Memory B cell (primary cell): ENCODE measurements at regions not wholly inside any gene's neighbourhood (a gene's known extent, or its start where the extent isn't known, plus 50 kb on each side); places are given as distances from the start of the nearest gene placed in this dataset.
"Not testable (repeated sequence)": the region's sequence is repeated elsewhere in the genome, so short reads cannot be mapped to it uniquely, and the experiment has no call there.

Experiments
- ATAC-seq: fragments of 150-1000 bp; cut with Tn5 transposase; 2 replicates; pipeline ENCODE4 v1.10.0; 2021; ENCODE audit warnings: low read depth, mild to moderate bottlenecking, moderate library complexity
- DNase-seq, 2 donors: peaks; one replicate each; pipeline ENCODE4 v3.0.0; 2022; ENCODE audit warnings: low spot score in 2 of 2
- H3K27ac Mint-ChIP-seq: one replicate; pipeline ENCODE4 v1.8.0; 2022; ENCODE audit warnings: mild to moderate bottlenecking, moderate library complexity, mixed read lengths
- H3K27me3 Mint-ChIP-seq: one replicate; pipeline ENCODE4 v1.8.0; 2022; ENCODE audit warnings: mixed read lengths
- H3K36me3 Mint-ChIP-seq: one replicate; pipeline ENCODE4 v1.8.0; 2022; ENCODE audit warnings: mild to moderate bottlenecking, mixed read lengths
- H3K4me1 Mint-ChIP-seq: one replicate; pipeline ENCODE4 v1.8.0; 2022; ENCODE audit warnings: mixed read lengths
- H3K4me3 Mint-ChIP-seq: one replicate; pipeline ENCODE4 v1.8.0; 2022; ENCODE audit warnings: mild to moderate bottlenecking, moderate library complexity, mixed read lengths
- H3K9me3 Mint-ChIP-seq: one replicate; pipeline ENCODE4 v1.8.0; 2022; ENCODE audit warnings: mixed read lengths

DNA sequence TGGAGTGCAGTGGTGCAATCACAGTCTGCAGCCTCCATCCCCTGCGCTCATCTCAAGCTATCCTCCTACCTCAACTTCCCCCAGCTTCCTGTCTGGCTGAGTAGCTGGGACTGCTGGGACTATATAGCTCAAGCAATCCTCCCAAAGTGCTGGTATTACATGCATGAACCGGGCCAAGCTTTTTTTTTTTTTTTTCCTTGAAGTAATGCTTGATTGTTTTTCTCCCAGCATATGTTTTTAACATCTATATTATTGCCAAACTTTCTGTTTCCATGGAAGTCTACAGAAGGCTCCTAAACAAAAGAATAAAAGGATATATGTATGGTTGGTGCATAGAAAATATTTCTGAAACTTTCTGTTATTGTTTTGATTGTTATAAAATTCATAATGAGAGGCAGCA, 853.6 kb downstream of the KCNA4 start:
- Mint-ChIP-seq H3K27ac (no peak overlapping the region), H3K4me1 (no peaks in the 10 kb centered on the region), H3K4me3 (no peak overlapping the region), H3K27me3 (no peaks in the 10 kb centered on the region), H3K36me3 (no peaks in the 10 kb centered on the region), H3K9me3 (peaks cover 1% of the 10 kb centered on the region)
- DNase-seq (no peak), ATAC-seq (no peak)

DNA sequence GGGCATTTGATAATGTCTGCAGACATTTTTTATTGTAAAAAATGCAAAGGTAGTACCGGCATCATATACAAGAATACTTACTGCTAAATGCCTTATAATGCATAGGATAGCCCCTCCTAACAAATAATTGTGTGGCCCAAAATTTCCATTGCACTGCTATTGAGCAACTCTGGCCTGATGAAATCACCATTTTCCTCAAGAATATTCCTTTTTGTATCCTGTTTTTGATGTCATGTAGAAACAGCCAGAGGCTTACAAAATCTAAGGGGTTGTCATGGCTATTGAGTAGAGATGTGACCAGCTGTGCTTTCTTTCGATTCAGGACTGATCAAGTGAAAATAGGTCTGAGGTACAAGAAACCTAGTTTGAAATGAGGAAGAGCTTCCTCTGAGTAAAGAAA, 854.3 kb downstream of the KCNA4 start:
- Mint-ChIP-seq H3K27me3 (no peaks in the 10 kb centered on the region), H3K36me3 (no peaks in the 10 kb centered on the region), H3K27ac (no peak overlapping the region), H3K4me1 (no peaks in the 10 kb centered on the region), H3K9me3 (peaks cover 1% of the 10 kb centered on the region), H3K4me3 (no peak overlapping the region)
- ATAC-seq (no peak), DNase-seq (no peak)

DNA sequence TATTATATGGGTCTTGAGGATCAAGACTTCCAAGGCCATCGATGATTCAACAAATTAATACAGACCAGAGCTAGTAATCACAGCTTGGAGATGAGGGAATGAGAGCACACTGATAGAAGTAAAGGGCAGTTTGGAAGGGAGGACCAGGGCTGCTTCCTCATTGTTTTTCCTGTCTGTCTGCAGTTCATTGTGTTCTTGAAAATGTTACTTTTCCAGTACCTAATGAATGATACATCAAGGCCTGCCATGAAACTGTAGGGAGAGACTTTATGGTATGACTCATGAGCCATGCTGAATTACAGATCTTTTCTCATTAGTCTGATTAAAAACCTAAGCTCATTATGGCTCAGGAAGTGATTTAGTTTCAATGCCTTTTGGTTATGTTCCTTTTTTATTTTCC, 855.6 kb downstream of the KCNA4 start:
- Mint-ChIP-seq H3K9me3 (peaks cover 1% of the 10 kb centered on the region), H3K27me3 (no peaks in the 10 kb centered on the region), H3K4me3 (no peak overlapping the region), H3K36me3 (no peaks in the 10 kb centered on the region), H3K4me1 (no peaks in the 10 kb centered on the region), H3K27ac (no peak overlapping the region)
- ATAC-seq = no peak
- no peak for DNase-seq

DNA sequence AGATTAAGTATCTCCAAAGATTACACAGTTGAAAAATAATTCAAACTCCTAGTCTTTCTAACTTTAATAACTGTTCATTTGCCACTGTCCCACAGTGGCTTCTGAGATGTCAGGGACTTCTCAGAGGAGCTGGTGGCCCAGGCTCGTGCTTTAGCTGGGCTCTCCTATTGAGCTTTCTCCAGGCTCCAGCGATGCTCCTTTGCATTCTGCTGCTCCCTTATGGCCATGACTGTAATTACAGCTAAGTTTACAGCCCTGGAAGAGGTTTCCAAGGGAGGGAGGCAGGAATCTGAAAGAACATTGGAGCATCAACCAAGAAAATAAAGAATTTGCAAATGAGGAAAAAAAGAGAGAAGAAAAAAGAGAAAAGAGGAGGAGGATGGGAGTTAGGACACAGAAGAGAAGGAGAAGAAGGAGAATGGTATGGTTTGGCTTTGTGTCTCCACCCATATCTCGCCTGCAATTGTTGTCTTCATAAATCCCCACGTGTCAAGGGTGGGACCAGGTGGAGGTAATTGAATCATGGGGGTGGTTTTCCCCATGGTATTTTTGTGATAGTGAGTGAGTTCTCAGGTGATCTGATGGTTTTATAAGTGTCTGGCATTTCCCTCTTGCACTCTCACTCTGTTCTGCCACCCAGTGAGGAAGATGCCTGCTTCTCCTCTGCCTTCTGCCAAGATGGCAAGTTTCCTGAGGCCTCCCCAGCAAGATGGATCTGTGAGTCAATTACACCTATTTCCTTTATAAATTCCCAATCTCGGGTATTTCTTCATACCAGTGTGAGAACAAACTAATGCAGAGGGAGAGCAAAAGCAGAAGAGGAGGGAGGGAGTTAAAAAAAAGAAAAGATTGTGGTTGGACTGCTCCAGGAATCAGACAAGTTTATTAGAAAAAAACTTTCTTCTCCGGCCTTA, 857.0 kb downstream of the KCNA4 start:
- H3K4me1 Mint-ChIP-seq = no peaks in the 10 kb centered on the region
- no peak overlapping the region for H3K27ac Mint-ChIP-seq
- DNase-seq = no peak

DNA sequence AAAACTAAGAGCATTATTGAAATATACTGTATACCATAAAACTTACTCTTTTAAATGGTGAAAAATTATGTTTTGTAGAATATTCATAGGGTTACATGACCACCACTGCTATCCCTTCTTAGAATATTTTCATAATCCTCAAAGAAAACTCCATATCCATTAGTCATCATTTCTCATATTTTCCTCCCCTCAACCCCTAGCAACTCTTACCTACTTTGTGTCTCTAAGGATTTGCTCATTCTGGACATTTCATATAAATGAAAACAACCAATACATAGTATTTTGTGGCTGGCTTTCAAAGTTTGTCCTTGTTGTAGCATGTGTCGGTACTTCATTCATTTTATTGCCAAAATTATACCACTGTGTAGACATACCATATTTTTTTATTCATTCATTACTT, 863.8 kb downstream of the KCNA4 start:
- Mint-ChIP-seq H3K9me3 (no peaks in the 10 kb centered on the region), H3K27ac (no peak overlapping the region), H3K4me3 (no peak overlapping the region), H3K4me1 (no peaks in the 10 kb centered on the region), H3K36me3 (no peaks in the 10 kb centered on the region), H3K27me3 (no peaks in the 10 kb centered on the region)
- ATAC-seq = no peak
- DNase-seq = no peak

More for the DNA sequence above, 857.0 kb downstream of the KCNA4 start:
- no peak for ATAC-seq
- Mint-ChIP-seq H3K27me3 (no peaks in the 10 kb centered on the region), H3K4me3 (no peak overlapping the region), H3K9me3 (peaks cover 1% of the 10 kb centered on the region), H3K36me3 (no peaks in the 10 kb centered on the region)

DNA sequence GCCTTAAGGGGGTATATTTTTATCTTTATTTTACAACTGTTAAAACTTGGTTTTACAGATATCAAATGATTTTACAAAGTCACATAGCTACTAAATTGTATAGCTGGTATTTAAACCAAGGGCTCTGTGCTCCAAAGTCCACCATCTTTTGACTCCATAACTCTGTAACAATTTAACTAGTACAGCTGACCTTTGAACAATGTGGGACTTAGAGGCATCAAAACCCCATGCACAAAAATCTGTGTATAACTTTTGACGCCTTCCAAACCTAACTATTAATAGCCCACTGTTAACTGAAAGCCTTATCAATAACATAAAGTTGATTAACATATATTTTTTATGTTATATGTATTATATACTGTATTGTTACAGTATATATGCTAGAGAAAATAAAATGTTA, 874.3 kb downstream of the KCNA4 start:
- not testable (repeated sequence) for ATAC-seq, H3K36me3 Mint-ChIP-seq, H3K4me3 Mint-ChIP-seq, H3K27me3 Mint-ChIP-seq, H3K4me1 Mint-ChIP-seq, DNase-seq, H3K27ac Mint-ChIP-seq, H3K9me3 Mint-ChIP-seq

DNA sequence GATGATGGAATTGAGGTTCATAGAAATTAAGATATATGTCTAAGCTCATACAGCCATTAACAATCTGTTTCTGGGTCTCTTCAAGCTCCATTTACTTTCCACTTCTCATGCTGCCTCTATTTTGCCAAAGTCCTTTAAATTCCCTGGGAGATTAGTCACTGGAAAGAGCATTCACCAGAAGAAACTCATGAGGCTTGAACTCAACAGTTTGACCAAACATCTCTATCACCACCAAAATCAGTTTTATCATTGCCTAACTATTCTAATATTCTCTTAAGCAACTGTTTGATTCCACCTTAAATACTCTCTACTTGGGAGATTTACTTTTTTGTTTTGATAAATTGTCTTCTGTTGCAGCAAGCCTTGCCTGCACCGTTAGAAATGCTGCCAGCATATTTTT, 881.3 kb downstream of the KCNA4 start:
- Mint-ChIP-seq H3K27ac (no peak overlapping the region), H3K4me1 (no peaks in the 10 kb centered on the region), H3K9me3 (peaks cover 5% of the 10 kb centered on the region), H3K27me3 (no peaks in the 10 kb centered on the region), H3K36me3 (no peaks in the 10 kb centered on the region), H3K4me3 (no peak overlapping the region)
- DNase-seq (no peak), ATAC-seq (no peak)

DNA sequence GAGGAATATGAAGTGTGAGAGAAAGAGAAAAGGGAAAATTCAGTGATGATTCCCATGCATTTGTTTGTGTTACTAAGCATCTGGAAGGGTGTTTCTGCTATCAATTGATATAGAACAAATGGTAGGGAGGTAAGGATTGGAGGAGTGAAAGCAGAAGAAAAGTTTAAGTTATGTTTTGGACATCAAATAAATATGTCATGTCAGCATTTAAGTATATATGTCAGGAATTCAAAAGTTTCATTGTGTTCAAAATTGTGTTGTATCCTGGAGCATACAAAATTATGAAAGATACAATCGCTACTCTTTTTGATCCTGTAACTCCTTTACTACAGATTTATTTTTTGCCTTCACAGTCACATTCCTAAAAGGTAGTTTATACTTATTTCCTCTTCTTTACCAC, 885.8 kb downstream of the KCNA4 start:
- Mint-ChIP-seq H3K27ac (no peak overlapping the region), H3K27me3 (no peaks in the 10 kb centered on the region), H3K9me3 (peaks cover 3% of the 10 kb centered on the region), H3K36me3 (no peaks in the 10 kb centered on the region), H3K4me1 (no peaks in the 10 kb centered on the region), H3K4me3 (no peak overlapping the region)
- no peak for ATAC-seq
- no peak for DNase-seq

DNA sequence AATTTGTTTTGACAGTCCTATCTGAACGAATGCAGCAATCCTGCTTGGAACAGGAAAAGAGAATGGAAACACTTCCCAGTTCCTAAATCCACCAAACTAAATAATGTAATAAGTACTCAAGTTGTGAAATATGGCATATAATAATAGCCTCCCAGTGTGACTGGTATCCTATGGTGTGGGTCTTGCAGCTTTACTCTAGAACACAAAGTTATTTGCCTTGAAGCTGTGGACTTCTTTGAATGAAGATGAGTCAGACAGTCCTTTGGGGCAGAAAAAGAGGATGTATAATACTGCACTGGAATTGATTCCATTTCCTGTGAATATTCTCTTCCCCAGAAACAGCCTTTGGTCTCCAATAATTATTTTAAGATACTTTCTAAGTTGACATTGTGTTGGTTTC, 887.0 kb downstream of the KCNA4 start:
- ATAC-seq (no peak), DNase-seq (no peak)
- H3K9me3 Mint-ChIP-seq = peaks cover 6% of the 10 kb centered on the region
- no peaks in the 10 kb centered on the region for H3K27me3 Mint-ChIP-seq
- no peak overlapping the region for H3K4me3 Mint-ChIP-seq
- H3K4me1 Mint-ChIP-seq = no peaks in the 10 kb centered on the region
- no peaks in the 10 kb centered on the region for H3K36me3 Mint-ChIP-seq
- no peak overlapping the region for H3K27ac Mint-ChIP-seq

DNA sequence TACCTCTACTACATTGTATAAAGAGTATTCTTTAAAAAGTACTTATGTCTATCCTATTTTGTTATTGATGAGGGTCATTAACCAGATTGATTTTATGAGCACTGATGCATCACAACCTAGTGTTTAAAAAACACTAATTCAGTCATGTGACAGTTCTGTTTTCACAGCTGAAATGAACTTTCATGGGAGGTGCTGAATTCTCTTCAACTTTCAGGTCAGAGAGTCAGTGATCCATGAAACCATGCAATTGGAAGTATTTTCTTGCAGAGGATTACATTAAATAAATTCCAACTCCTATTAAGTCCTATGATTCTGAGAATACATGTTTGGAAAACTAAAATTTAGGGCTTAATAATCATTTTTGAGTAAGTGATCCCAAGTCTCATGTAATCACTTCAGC, 889.4 kb downstream of the KCNA4 start:
- H3K27me3 Mint-ChIP-seq = no peaks in the 10 kb centered on the region
- H3K4me3 Mint-ChIP-seq = no peak overlapping the region
- H3K9me3 Mint-ChIP-seq = peaks cover 6% of the 10 kb centered on the region
- DNase-seq (no peak), ATAC-seq (no peak)
- H3K27ac Mint-ChIP-seq = no peak overlapping the region
- no peaks in the 10 kb centered on the region for H3K36me3 Mint-ChIP-seq
- H3K4me1 Mint-ChIP-seq = no peaks in the 10 kb centered on the region

DNA sequence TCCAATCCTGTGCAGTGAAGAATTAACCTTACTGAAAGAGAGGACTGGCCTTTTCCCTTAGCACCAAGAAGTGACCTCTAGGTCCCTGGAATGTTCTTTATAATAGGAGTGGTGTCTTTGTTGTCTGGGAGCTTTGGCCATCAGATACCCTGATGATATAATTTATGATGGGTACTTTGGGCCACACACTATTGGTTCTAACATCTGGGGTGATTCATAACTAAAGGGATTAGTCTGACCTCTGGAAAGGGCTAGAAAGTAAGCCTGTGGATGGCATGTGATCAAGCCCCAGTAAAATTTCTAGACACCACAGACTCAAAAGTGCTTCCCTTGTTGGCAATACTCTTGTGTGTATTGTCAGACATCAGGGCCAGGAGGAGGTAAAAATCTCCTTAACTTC, 891.2 kb downstream of the KCNA4 start:
- peaks cover 5% of the 10 kb centered on the region for H3K9me3 Mint-ChIP-seq
- H3K27me3 Mint-ChIP-seq = no peaks in the 10 kb centered on the region
- no peak overlapping the region for H3K27ac Mint-ChIP-seq
- H3K4me3 Mint-ChIP-seq = no peak overlapping the region
- no peaks in the 10 kb centered on the region for H3K4me1 Mint-ChIP-seq
- no peaks in the 10 kb centered on the region for H3K36me3 Mint-ChIP-seq
- ATAC-seq = no peak
- no peak for DNase-seq

DNA sequence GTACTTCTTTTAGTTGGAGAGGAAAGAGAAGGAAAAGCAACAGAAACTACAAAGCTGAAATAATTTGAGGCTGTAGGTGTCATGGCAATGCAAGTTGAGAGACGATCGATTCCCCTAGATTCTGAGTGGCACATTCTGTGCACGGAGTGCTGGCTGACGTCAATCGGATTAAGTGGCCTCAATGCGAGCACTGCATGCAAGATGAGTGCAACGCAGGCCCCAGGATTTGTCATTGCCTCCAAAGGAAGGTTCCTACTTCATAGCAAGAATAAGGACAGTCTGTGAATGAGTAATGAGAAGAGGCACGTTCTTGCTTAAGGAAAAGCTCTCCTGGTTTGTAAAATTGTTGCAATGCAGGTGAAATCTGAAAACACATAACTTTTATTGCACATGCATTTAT, 892.4 kb downstream of the KCNA4 start:
- Mint-ChIP-seq H3K36me3 (no peaks in the 10 kb centered on the region), H3K27me3 (no peaks in the 10 kb centered on the region), H3K27ac (no peak overlapping the region), H3K4me3 (no peak overlapping the region), H3K4me1 (no peaks in the 10 kb centered on the region), H3K9me3 (peaks cover 5% of the 10 kb centered on the region)
- DNase-seq = no peak
- ATAC-seq = no peak

DNA sequence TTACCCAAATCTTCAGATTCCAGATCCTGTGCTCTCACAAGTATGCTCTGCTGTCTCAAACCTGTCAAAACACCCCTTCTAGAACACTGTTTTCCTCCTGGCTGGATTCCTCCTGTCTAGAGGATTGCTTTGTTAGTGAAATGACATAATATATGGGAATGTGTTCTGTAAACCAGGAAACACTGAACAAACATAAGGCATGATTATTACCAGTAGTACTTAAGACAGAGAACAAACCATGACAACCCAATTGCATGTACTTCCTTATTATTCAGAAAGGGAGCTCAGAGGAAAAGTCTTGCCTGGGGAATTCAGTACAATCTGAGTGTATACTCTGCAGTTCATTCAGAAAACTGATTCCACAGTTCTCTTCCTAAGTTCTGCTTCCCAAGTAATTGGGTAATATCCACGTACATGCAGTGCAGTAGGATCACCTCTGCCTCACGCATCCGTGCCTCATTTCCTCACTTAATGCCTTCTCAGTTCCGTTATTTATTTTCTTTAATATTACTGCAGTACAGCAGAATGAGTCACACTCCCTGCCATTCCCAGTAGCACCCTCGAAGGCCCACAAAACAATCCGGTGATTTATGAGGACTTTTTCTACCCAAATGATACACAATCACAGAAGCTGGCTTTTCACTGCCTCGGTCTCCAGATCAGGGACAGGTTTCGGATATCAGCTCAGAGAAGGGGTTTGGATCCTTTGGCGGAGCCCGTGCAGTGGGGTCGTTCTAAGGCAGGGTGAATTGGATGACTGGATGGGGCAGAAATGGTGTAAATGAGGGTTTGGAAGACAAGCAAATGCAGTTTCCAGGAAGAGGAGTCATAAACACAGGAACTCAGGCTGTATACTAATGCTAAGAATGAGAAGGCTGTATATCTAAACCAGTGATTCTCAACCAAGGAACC, 896.9 kb downstream of the KCNA4 start:
- Mint-ChIP-seq H3K4me1 (no peaks in the 10 kb centered on the region), H3K9me3 (peaks cover 5% of the 10 kb centered on the region), H3K27ac (no peak overlapping the region), H3K36me3 (no peaks in the 10 kb centered on the region), H3K4me3 (no peak overlapping the region), H3K27me3 (no peaks in the 10 kb centered on the region)
- no peak for ATAC-seq
- DNase-seq = no peak

DNA sequence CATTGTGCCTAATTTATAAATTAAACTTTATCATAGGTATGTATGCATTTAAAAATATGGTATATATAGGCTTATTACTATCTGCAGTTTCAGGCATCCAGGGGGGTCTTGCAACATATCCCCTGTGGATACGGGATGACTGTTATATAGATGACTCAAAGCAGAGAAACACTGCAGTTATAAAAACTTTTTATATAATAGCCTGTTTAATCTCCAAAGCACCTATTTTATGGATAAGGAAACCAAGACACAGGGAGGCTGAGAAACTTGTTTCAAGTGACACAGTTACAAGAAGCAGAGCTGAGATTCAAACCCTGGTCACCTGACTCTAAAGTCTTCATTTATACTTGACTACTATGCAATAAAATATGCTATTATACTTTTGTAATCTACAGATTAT, 897.7 kb downstream of the KCNA4 start:
- Mint-ChIP-seq H3K27me3 (no peaks in the 10 kb centered on the region), H3K4me1 (no peaks in the 10 kb centered on the region), H3K27ac (no peak overlapping the region), H3K4me3 (no peak overlapping the region), H3K9me3 (peaks cover 5% of the 10 kb centered on the region), H3K36me3 (no peaks in the 10 kb centered on the region)
- DNase-seq (no peak), ATAC-seq (no peak)
